ENCODE measurements at regions not wholly inside any gene's neighbourhood (a gene's known extent, or its start where the extent isn't known, plus 50 kb on each side); places are given as distances from the start of the nearest gene placed in this dataset.

GRCh38 chr1:234546890-234547788 lies 62.8 kb downstream of the IRF2BP2 start:
- no peak for TF ChIP-seq EZH2phosphoT487 (IDR thresholded peaks at IDR 0.05; ENCODE audit: low read length)
- TF ChIP-seq, protein P1, sequence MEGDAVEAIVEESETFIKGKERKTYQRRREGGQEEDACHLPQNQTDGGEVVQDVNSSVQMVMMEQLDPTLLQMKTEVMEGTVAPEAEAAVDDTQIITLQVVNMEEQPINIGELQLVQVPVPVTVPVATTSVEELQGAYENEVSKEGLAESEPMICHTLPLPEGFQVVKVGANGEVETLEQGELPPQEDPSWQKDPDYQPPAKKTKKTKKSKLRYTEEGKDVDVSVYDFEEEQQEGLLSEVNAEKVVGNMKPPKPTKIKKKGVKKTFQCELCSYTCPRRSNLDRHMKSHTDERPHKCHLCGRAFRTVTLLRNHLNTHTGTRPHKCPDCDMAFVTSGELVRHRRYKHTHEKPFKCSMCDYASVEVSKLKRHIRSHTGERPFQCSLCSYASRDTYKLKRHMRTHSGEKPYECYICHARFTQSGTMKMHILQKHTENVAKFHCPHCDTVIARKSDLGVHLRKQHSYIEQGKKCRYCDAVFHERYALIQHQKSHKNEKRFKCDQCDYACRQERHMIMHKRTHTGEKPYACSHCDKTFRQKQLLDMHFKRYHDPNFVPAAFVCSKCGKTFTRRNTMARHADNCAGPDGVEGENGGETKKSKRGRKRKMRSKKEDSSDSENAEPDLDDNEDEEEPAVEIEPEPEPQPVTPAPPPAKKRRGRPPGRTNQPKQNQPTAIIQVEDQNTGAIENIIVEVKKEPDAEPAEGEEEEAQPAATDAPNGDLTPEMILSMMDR (IDR thresholded peaks at IDR 0.05; ENCODE audit: low read length), result no peak
- no peak for TF ChIP-seq EZH2 (optimal IDR thresholded peaks at IDR 0.05; ENCODE audit: low read depth, low read length)
